A172 (cell line): ENCODE measurements at regions not wholly inside any gene's neighbourhood (a gene's known extent, or its start where the extent isn't known, plus 50 kb on each side); places are given as distances from the start of the nearest gene placed in this dataset.
"Not testable (repeated sequence)": the region's sequence is repeated elsewhere in the genome, so short reads cannot be mapped to it uniquely, and the experiment has no call there.

Experiments
- DNase-seq: peaks from one replicate; pipeline ENCODE4 v3.0.0-alpha.2; 2015; ENCODE audit warnings: low spot score

- not testable (repeated sequence) for DNase-seq
Measured at GRCh38 chr12:116327992-116328391, 50.5 kb upstream of the MED13L start.

GRCh38 chr12:116331876-116332275, 54.4 kb upstream of the MED13L start:
- DNase-seq = no peak

DNA sequence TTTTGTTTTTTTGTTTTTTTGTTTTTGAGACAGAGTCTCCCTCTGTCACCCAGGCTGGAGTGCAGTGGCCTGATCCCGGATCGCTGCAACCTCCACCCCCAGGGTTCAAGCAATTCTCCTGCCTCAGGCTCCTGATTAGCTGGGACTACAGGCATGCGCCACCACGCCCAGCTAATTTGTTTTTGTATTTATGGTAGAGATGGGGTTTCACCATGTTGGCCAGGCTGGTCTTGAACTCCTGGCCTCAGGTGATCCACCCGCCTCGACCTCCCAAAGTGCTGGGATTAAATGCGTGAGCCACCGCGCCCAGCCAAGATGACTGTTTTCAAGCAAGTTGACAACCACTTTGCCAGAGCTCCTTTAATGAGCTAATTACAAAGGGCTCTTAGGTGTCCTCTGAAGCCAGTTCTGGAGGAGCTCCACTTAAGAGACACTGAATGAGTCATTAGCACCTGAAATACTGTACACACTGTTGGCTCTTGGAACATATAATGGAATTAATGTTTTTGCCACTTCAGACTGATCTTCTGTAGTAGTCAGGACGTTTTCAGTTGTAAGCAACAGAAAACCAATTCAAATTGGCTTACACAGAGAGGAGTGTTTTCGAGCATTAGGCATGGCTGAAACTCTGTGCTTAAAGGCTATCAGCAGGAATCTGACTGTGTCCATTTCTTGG, 55.4 kb upstream of the MED13L start:
- DNase-seq = peak; percentile 7

DNA sequence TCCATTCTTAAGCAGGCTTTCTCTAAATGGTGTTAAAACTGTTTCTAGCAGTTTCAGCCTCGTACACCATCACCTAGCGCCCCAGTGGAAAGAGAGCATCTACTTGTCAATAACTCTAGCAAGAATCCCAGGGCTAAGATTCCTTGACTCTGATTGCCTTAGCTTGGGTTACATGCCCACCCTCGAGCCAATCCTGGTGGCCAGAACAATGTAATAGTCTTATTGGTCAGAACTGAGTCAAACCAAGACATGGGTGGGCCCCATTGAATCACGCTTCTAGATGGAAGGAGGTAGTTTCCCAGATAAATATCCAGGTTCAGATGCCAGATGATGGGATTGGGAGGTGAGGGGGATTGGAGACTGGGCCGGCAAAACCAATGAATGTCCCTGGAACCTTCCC, 55.9 kb upstream of the MED13L start:
- DNase-seq = no peak

GRCh38 chr12:116336542-116337065, 59.1 kb upstream of the MED13L start:
- DNase-seq = peak; percentile 13

GRCh38 chr12:116337312-116337711, 59.8 kb upstream of the MED13L start:
- no peak for DNase-seq

GRCh38 chr12:116338064-116338846, 60.8 kb upstream of the MED13L start:
- DNase-seq = no peak

GRCh38 chr12:116339062-116339461, 61.6 kb upstream of the MED13L start:
- DNase-seq = no peak

DNA sequence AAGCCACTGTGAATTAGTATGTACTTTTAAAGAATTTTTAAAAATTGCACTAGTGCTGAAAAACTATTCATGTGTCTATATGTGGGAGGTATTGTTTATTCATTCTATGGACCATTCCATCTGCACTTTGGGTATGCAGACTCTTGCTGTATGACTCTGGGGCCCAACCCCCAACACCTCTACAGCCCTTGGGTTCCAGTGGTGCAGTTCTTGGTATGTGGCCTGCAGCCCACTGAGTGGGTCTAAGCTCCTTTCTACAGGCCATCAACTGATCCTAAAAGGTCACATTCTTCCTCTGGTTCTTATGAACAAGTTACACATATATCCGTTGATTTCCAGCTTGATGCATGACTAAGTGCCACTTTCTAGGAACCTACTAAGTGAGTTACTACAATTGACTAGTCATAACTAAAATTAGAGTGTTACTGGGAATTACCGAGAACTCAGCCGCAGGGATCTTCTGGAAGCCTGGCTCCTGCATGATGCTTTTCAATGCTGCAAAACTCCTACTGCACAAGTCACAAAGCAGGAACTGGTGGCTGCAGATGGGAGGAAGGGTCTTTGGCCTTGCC, 62.4 kb upstream of the MED13L start:
- DNase-seq = no peak

- no peak for DNase-seq
Measured at GRCh38 chr12:116343331-116343884, 65.9 kb upstream of the MED13L start.

GRCh38 chr12:116346222-116346621, 68.7 kb upstream of the MED13L start:
- DNase-seq = no peak

DNA sequence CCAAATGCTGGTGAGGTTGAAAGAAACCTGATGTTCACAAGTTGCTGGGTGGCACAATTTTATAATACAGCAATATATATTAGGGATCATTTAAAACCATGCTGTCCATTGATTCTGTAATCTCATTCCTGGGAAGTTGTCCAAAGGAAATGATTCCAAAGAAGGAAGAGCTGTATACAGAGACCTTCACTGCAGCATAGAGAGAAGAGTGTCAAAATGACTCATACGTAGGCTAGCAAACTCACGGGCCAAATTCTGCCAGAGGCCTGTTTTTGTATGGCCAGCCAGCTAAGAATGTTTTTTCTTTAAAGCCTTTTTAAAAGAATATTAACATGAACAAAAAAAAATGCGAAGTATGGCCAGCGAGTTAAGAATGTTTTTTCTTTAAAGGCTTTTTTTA, 69.2 kb upstream of the MED13L start:
- DNase-seq = peak; percentile 65

DNA sequence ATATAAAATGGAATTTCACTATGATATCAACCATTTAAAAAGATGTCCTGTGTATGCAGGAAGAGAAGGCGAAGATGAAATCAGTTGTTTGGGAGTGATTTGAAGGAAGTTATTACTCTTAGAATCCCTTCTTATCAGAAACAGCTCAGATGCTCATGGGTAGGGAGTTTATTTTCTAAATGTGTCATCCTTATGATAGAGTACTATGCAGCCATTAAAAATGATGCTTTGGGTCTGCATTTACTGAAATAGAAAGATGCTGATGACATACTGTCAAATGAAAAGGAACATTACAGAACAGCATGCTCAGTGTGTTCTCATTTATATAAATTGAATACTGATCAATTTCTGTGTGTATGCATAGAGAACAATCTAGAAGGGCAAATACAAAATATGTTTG, 69.8 kb upstream of the MED13L start:
- DNase-seq = no peak

DNA sequence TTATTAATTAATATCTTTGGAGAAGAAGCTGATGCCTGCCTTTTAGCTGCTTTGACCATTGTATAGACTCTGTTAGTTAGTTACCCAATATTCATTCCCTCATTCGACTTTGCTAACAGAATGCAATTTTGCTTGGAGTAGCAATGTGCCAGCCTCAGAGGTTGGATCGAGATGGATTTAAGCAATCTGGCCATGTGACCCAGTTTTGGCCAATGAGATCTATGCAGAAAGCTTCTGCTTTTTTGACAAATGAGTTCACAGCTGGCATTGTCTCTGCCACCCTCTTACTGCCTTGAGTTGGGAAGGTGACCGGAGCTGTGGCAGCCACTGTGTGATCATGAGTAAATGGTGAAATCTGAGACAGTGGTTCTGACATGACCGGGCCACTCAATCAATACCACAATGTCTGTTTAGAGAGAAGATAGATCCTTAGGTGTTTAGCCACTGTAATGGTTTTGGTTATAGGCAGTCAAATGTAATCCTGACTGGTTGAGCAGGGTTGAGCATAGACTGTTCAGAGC, 74.9 kb upstream of the MED13L start:
- DNase-seq = no peak

GRCh38 chr12:116353958-116354357, 76.5 kb upstream of the MED13L start:
- no peak for DNase-seq

GRCh38 chr12:116354534-116354933, 77.0 kb upstream of the MED13L start:
- DNase-seq = no peak

DNA sequence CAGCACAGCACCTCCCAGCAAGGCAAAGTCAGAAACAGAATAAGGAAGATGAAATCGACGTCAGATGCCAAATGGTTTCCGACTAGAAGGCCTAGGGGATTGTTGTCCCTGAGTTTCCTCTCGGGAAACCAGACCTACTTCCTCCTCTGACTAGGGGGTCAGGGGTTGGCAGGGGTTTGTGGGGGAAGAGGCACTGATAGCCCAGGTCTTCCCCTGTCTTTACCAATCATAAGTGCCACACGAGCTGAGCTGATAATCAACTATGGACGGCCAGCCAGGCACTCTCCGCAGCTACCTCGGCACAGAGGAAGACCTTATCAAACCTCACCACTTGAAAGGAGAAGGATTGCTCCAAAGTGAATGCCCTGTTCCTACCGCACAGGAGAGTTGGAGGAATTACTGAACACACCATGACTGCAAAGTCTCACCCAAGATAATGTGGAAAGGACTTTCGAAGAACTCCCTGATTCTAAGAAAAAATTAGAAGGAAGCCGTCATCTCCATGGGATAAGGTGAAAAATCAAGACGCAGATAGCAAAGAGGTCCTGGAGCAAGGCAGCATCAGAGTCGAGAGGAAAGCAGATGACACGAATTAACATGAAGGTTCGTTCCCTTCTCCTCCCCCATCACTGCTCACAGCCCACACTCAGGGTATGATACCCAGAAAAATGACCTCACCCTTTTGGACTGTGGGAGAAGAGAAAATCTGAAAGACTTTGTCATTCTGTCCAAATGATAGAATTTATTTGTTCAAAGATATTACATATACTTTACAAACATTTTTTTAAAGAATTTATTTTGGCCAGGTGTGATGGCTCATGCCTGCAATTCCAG, 77.7 kb upstream of the MED13L start:
- DNase-seq = no peak

DNA sequence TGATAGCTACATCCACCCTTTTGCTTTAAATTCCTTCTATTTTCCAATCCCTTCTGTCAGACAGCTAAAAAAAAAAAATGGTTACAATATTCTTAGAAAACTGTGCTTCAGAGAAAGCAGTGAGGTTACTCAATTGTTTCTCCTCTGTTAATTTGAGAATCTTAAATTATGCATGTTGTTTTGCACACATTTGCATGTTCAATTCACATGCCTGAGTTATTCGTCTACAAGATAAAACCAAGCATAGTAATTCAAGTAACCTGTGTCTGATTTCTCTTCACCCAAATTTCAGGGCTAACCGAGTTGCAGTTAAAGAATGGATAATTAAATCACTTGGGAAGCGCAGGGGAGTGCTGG, 81.0 kb upstream of the MED13L start:
- no peak for DNase-seq

GRCh38 chr12:116358893-116359761, 81.6 kb upstream of the MED13L start:
- DNase-seq = peak; percentile 93
